ENCODE measurements at regions not wholly inside any gene's neighbourhood (a gene's known extent, or its start where the extent isn't known, plus 50 kb on each side); places are given as distances from the start of the nearest gene placed in this dataset.

- no peak overlapping the region for H3K4me2 ChIP-seq
- no peak overlapping the region for H3K27ac ChIP-seq (ENCODE audit: low read depth in 2 of 2, low read length in 1 of 2)
- H3K79me2 ChIP-seq (ENCODE audit: insufficient read depth) = no peaks in the 10 kb centered on the region
- H3F3A ChIP-seq (replicated peaks; ENCODE audit: insufficient read depth) = no peaks in the 10 kb centered on the region
- no peaks in the 10 kb centered on the region for H4K20me1 ChIP-seq (ENCODE audit: insufficient read depth)
- no peaks in the 10 kb centered on the region for H3K27me3 ChIP-seq (ENCODE audit: insufficient read depth)
- TF ChIP-seq YY1 (IDR thresholded peaks at IDR 0.05; ENCODE audit: low read depth) = no peak
- TF ChIP-seq RFX5 (IDR thresholded peaks at IDR 0.05; ENCODE audit: low read length) = no peak
- no peak for TF ChIP-seq SMC3 (IDR thresholded peaks at IDR 0.05; ENCODE audit: low read depth, low read length)
- no peak for TF ChIP-seq ZBTB33 (IDR thresholded peaks at IDR 0.05; ENCODE audit: borderline replicate concordance, low read depth)
- TF ChIP-seq USF2 (IDR thresholded peaks at IDR 0.05; ENCODE audit: borderline replicate concordance, low read depth, low read length) = no peak
- TF ChIP-seq POLR2AphosphoS5 (IDR thresholded peaks at IDR 0.05; ENCODE audit: low read depth, low read length) = no peak
- no peak for TF ChIP-seq FOXM1 (IDR thresholded peaks at IDR 0.05; ENCODE audit: low read depth)
- TF ChIP-seq RXRA (IDR thresholded peaks at IDR 0.05; ENCODE audit: borderline replicate concordance, low read depth) = no peak
- no peak for TF ChIP-seq GATA2 (CRISPR knock-in tag; IDR thresholded peaks at IDR 0.05)
- no peak for TF ChIP-seq EZH2phosphoT487 (IDR thresholded peaks at IDR 0.05; ENCODE audit: borderline replicate concordance, low read depth)
- TF ChIP-seq NRF1 (IDR thresholded peaks at IDR 0.05; ENCODE audit: low read depth, low read length) = no peak
- H3K9ac ChIP-seq = no peak overlapping the region
- CTCF ChIA-PET = no interaction called here
- no peaks in the 10 kb centered on the region for H3K4me1 ChIP-seq (ENCODE audit: control insufficient read depth in 1 of 2, insufficient read depth in 2 of 2, low read depth in 1 of 2, low read length in 1 of 2)
- H3K9me2 ChIP-seq = no peaks in the 10 kb centered on the region
- no peak overlapping the region for H3K4me3 ChIP-seq (ENCODE audit: low read depth in 2 of 2, low read length in 1 of 2)
- no peak overlapping the region for H2AFZ ChIP-seq (ENCODE audit: low read depth)
- DNase-seq = no peak
- POLR2A ChIA-PET = no interaction called here
- no peaks in the 10 kb centered on the region for H3K9me3 ChIP-seq
- H3K36me3 ChIP-seq (replicated peaks in 1 of 2; ENCODE audit: control insufficient read depth in 1 of 2, insufficient read depth in 2 of 2, low read length in 1 of 2) = no peaks in the 10 kb centered on the region
- WGBS (ENCODE audit: low lambda C conversion rate) = 42% methylated on average over 7 of the region's 16 CpGs
These were observed 91.6 kb downstream of the TNFRSF13B start for GRCh38 chr17:16880121-16880842.

GRCh38 chr17:16879686-16880085 lies 92.2 kb downstream of the TNFRSF13B start:
- DNase-seq = no peak
- Histone ChIP-seq H3K27ac (ENCODE audit: low read depth in 2 of 2, low read length in 1 of 2) (no peak overlapping the region), H3K9ac (no peak overlapping the region), H2AFZ (ENCODE audit: low read depth) (no peak overlapping the region), H3K4me1 (ENCODE audit: control insufficient read depth in 1 of 2, insufficient read depth in 2 of 2, low read depth in 1 of 2, low read length in 1 of 2) (no peaks in the 10 kb centered on the region), H3K4me2 (no peak overlapping the region), H3K36me3 (replicated peaks in 1 of 2; ENCODE audit: control insufficient read depth in 1 of 2, insufficient read depth in 2 of 2, low read length in 1 of 2) (no peaks in the 10 kb centered on the region), H3K4me3 (ENCODE audit: low read depth in 2 of 2, low read length in 1 of 2) (no peak overlapping the region), H3K9me3 (no peaks in the 10 kb centered on the region), H3F3A (replicated peaks; ENCODE audit: insufficient read depth) (no peaks in the 10 kb centered on the region), H3K79me2 (ENCODE audit: insufficient read depth) (no peaks in the 10 kb centered on the region), H4K20me1 (ENCODE audit: insufficient read depth) (no peaks in the 10 kb centered on the region), H3K27me3 (ENCODE audit: insufficient read depth) (no peaks in the 10 kb centered on the region), H3K9me2 (no peaks in the 10 kb centered on the region)
- ChIA-PET POLR2A (no interaction called here), CTCF (no interaction called here)
- WGBS (ENCODE audit: low lambda C conversion rate) = 56% methylated on average over 11 of the region's 15 CpGs
- TF ChIP-seq JUND (IDR thresholded peaks at IDR 0.05) (no peak), RAD21 (IDR thresholded peaks at IDR 0.05; ENCODE audit: low read length) (no peak), GABPA (IDR thresholded peaks at IDR 0.05; ENCODE audit: low read depth) (no peak), FOXM1 (IDR thresholded peaks at IDR 0.05; ENCODE audit: low read depth) (no peak), NRF1 (IDR thresholded peaks at IDR 0.05; ENCODE audit: low read depth, low read length) (no peak), EZH2phosphoT487 (IDR thresholded peaks at IDR 0.05; ENCODE audit: borderline replicate concordance, low read depth) (no peak), REST (IDR thresholded peaks at IDR 0.05; ENCODE audit: low read depth, low read length) (no peak), ELF1 (IDR thresholded peaks at IDR 0.05) (no peak), FOXJ3 (CRISPR knock-in tag; IDR thresholded peaks at IDR 0.05) (no peak), MEF2A (IDR thresholded peaks at IDR 0.05; ENCODE audit: borderline replicate concordance, low read depth) (no peak), TAF1 (IDR thresholded peaks at IDR 0.05; ENCODE audit: borderline replicate concordance, low read depth, low read length) (no peak), YY1 (IDR thresholded peaks at IDR 0.05; ENCODE audit: low read depth) (no peak), IRF3 (IDR thresholded peaks at IDR 0.05; ENCODE audit: low read depth, low read length) (no peak)

Measured in SK-N-SH (cell line).